Urothelium cell line (cell line): ENCODE measurements at regions not wholly inside any gene's neighbourhood (a gene's known extent, or its start where the extent isn't known, plus 50 kb on each side); places are given as distances from the start of the nearest gene placed in this dataset.

Experiments used
- DNase-seq: peaks from one replicate; pipeline ENCODE4 v3.0.0; 2011; ENCODE audit warnings: low spot score, mixed read lengths
- FAIRE-seq: peaks from 2 replicates; lab custom pipeline; 2011; peaks lifted over from hg19 to GRCh38; lab: Jason Lieb, UNC

- no peak for DNase-seq
- FAIRE-seq = no peak
Measured at GRCh38 chr5:96142184-96142781, 180.6 kb upstream of the ELL2 start.

GRCh38 chr5:96141749-96142148, 180.1 kb upstream of the ELL2 start:
- FAIRE-seq (no peak), DNase-seq (no peak)

- FAIRE-seq = no peak
Measured at GRCh38 chr5:96140496-96140895, 178.8 kb upstream of the ELL2 start.

GRCh38 chr5:96140084-96140483, 178.4 kb upstream of the ELL2 start:
- FAIRE-seq (no peak), DNase-seq (no peak)

More at GRCh38 chr5:96140496-96140895, 178.8 kb upstream of the ELL2 start:
- no peak for DNase-seq

GRCh38 chr5:96134886-96135285, 173.2 kb upstream of the ELL2 start:
- DNase-seq = no peak
- no peak for FAIRE-seq

- DNase-seq = no peak
- no peak for FAIRE-seq
Measured at GRCh38 chr5:96133341-96134079, 171.9 kb upstream of the ELL2 start.

GRCh38 chr5:96129276-96129675, 167.6 kb upstream of the ELL2 start:
- FAIRE-seq (no peak), DNase-seq (no peak)

GRCh38 chr5:96128204-96128864, 166.7 kb upstream of the ELL2 start:
- FAIRE-seq = no peak

GRCh38 chr5:96127538-96127937, 165.9 kb upstream of the ELL2 start:
- FAIRE-seq (no peak), DNase-seq (no peak)

More at GRCh38 chr5:96128204-96128864, 166.7 kb upstream of the ELL2 start:
- no peak for DNase-seq

- FAIRE-seq (no peak), DNase-seq (no peak)
Measured at GRCh38 chr5:96125231-96125891, 163.7 kb upstream of the ELL2 start.

GRCh38 chr5:96124589-96124988, 162.9 kb upstream of the ELL2 start:
- FAIRE-seq = no peak
- no peak for DNase-seq

- FAIRE-seq (no peak), DNase-seq (no peak)
Measured at GRCh38 chr5:96123418-96123817, 161.8 kb upstream of the ELL2 start.

- FAIRE-seq = no peak
- DNase-seq = no peak
Measured at GRCh38 chr5:96121364-96121763, 159.7 kb upstream of the ELL2 start.

- no peak for DNase-seq
- no peak for FAIRE-seq
Measured at GRCh38 chr5:96120120-96120519, 158.5 kb upstream of the ELL2 start.

- FAIRE-seq = no peak
Measured at GRCh38 chr5:96117771-96118651, 156.4 kb upstream of the ELL2 start.

GRCh38 chr5:96115147-96115807, 153.6 kb upstream of the ELL2 start:
- DNase-seq = no peak
- no peak for FAIRE-seq

More at GRCh38 chr5:96117771-96118651, 156.4 kb upstream of the ELL2 start:
- DNase-seq = no peak

- DNase-seq (no peak), FAIRE-seq (no peak)
Measured at GRCh38 chr5:96114736-96115135, 153.1 kb upstream of the ELL2 start.

GRCh38 chr5:96113170-96113939, 151.7 kb upstream of the ELL2 start:
- FAIRE-seq (no peak), DNase-seq (no peak)

- FAIRE-seq = no peak
- DNase-seq = no peak
Measured at GRCh38 chr5:96112703-96113102, 151.1 kb upstream of the ELL2 start.
